Upper lobe of left lung (tissue), 6 donors: ENCODE measurements at regions not wholly inside any gene's neighbourhood (a gene's known extent, or its start where the extent isn't known, plus 50 kb on each side); places are given as distances from the start of the nearest gene placed in this dataset.

ENCODE experiments used
- ATAC-seq, 2 donors: fragments of 200-7000 bp; cut with Tn5 transposase; one replicate each; pipeline ENCODE4 v1.9.1; 2022; ENCODE audit warnings: mild to moderate bottlenecking in 2 of 2, moderate library complexity in 2 of 2; ENCODE audit not compliant: low FRiP score in 2 of 2
- DNase-seq, 2 donors: peaks; one replicate each; pipeline ENCODE4 v3.0.0-alpha.2; 2019 to 2020
- H3K27ac ChIP-seq, 4 donors: fragments of 200-600 bp; sonication (generic); one replicate each; pipeline ENCODE4 v1.5.1; 2016 to 2019
- H3K27me3 ChIP-seq, 4 donors: fragments of 200-600 bp; sonication (generic); one replicate each; pipeline ENCODE4 v1.5.1; 2017 to 2019
- H3K36me3 ChIP-seq, 4 donors: fragments of 200-600 bp; sonication (generic); one replicate each; pipeline ENCODE4 v1.5.1; 2016 to 2019
- H3K4me1 ChIP-seq, 4 donors: fragments of 200-600 bp; sonication (generic); one replicate each; pipeline ENCODE4 v1.5.1; 2018 to 2019
- H3K4me3 ChIP-seq, 4 donors: fragments of 200-600 bp; sonication (generic); one replicate each; pipeline ENCODE4 v1.5.1; 2017 to 2019; ENCODE audit warnings: mild to moderate bottlenecking in 2 of 4, moderate library complexity in 1 of 4
- H3K9me3 ChIP-seq, 4 donors: fragments of 200-600 bp; sonication (generic); one replicate each; pipeline ENCODE4 v1.5.1; 2018 to 2019
- EP300 ChIP-seq, 4 donors: sonication (generic); formaldehyde crosslinking; IDR thresholded peaks; one replicate each; pipeline ENCODE4 v1.5.1; 2017; ENCODE audit warnings: antibody characterized with exemption in 4 of 4, control low read depth in 2 of 4
- POLR2A ChIP-seq, 4 donors: fragments of 450-650 bp; IDR thresholded peaks; one replicate each; pipeline ENCODE4 v1.5.1; 2016 to 2017; ENCODE audit warnings: antibody characterized with exemption in 4 of 4, mild to moderate bottlenecking in 2 of 4
- POLR2AphosphoS5 ChIP-seq, 2 donors: sonication (generic); formaldehyde crosslinking; IDR thresholded peaks; one replicate each; pipeline ENCODE4 v1.5.1; 2017; ENCODE audit warnings: antibody characterized with exemption in 2 of 2
- WGBS, 2 donors: methylation state at CpG; one replicate each; pipeline ENCODE4 v1.1.5; 2017 to 2018; 5-methylcytosine and 5-hydroxymethylcytosine counted together
- TF ChIP-seq, protein P1 (sequence below), 6 experiments: fragments of 450-650 bp in 4 of 6; fragments of 200-600 bp in 2 of 6; sonication (generic) in 2 of 6; IDR thresholded peaks; one replicate each; pipeline ENCODE4 v1.5.1; 2016 to 2019; ENCODE audit warnings: antibody characterized with exemption in 6 of 6
- donor health status: DM: no; HTN: no; CAD: no; lungs with moderate emphysema.
- donor health status: DM: no; HTN: yes; CAD: no; lungs with severe emphysema.

GRCh38 chr10:2919016-2919415 is 148.3 kb upstream of the PFKP start:
- TF ChIP-seq POLR2AphosphoS5 (IDR thresholded peaks at IDR 0.05) (no peak), EP300 (IDR thresholded peaks at IDR 0.05) (no peak), POLR2A (IDR thresholded peaks at IDR 0.05) (no peak)
- TF ChIP-seq, protein P1, sequence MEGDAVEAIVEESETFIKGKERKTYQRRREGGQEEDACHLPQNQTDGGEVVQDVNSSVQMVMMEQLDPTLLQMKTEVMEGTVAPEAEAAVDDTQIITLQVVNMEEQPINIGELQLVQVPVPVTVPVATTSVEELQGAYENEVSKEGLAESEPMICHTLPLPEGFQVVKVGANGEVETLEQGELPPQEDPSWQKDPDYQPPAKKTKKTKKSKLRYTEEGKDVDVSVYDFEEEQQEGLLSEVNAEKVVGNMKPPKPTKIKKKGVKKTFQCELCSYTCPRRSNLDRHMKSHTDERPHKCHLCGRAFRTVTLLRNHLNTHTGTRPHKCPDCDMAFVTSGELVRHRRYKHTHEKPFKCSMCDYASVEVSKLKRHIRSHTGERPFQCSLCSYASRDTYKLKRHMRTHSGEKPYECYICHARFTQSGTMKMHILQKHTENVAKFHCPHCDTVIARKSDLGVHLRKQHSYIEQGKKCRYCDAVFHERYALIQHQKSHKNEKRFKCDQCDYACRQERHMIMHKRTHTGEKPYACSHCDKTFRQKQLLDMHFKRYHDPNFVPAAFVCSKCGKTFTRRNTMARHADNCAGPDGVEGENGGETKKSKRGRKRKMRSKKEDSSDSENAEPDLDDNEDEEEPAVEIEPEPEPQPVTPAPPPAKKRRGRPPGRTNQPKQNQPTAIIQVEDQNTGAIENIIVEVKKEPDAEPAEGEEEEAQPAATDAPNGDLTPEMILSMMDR (IDR thresholded peaks at IDR 0.05): no peak
- H3K9me3 ChIP-seq: no peaks in the 10 kb centered on the region
- H3K4me1 ChIP-seq: peaks cover 0 to 3% (median 0%) of the 10 kb centered on the region in 4 donors
- 82 to 90% methylated on average over 2 of the region's 2 CpGs for WGBS, 2 donors
- no peak overlapping the region for H3K4me3 ChIP-seq
- no peak for DNase-seq
- H3K27me3 ChIP-seq: no peaks in the 10 kb centered on the region
- no peak overlapping the region for H3K27ac ChIP-seq
- no peaks in the 10 kb centered on the region for H3K36me3 ChIP-seq
- no peak for ATAC-seq

GRCh38 chr10:2918489-2918888 is 148.9 kb upstream of the PFKP start:
- TF ChIP-seq, protein P1 (IDR thresholded peaks at IDR 0.05): no peak
- no peak for TF ChIP-seq POLR2A (IDR thresholded peaks at IDR 0.05)
- no peak for TF ChIP-seq EP300 (IDR thresholded peaks at IDR 0.05)
- no peak for TF ChIP-seq POLR2AphosphoS5 (IDR thresholded peaks at IDR 0.05)
- H3K27me3 ChIP-seq: no peaks in the 10 kb centered on the region
- DNase-seq (no peak), ATAC-seq (no peak)
- H3K4me3 ChIP-seq: no peak overlapping the region
- no peaks in the 10 kb centered on the region for H3K9me3 ChIP-seq
- peaks cover 0 to 4% (median 0%) of the 10 kb centered on the region in 4 donors for H3K4me1 ChIP-seq
- H3K36me3 ChIP-seq: no peaks in the 10 kb centered on the region
- no peak overlapping the region for H3K27ac ChIP-seq
- WGBS, 2 donors: 78 to 88% methylated on average over 1 of the region's 1 CpG

GRCh38 chr10:2917926-2918325 is 149.4 kb upstream of the PFKP start:
- no peaks in the 10 kb centered on the region for H3K27me3 ChIP-seq
- H3K9me3 ChIP-seq: no peaks in the 10 kb centered on the region
- H3K4me3 ChIP-seq: no peak overlapping the region
- WGBS, 2 donors: 75 to 80% methylated on average over 10 of the region's 10 CpGs
- TF ChIP-seq, protein P1 (IDR thresholded peaks at IDR 0.05): no peak
- TF ChIP-seq EP300 (IDR thresholded peaks at IDR 0.05) (no peak), POLR2A (IDR thresholded peaks at IDR 0.05) (no peak), POLR2AphosphoS5 (IDR thresholded peaks at IDR 0.05) (no peak)
- DNase-seq (no peak), ATAC-seq (no peak)
- peaks cover 0 to 6% (median 0%) of the 10 kb centered on the region in 4 donors for H3K4me1 ChIP-seq
- no peak overlapping the region for H3K27ac ChIP-seq
- H3K36me3 ChIP-seq: no peaks in the 10 kb centered on the region

DNA sequence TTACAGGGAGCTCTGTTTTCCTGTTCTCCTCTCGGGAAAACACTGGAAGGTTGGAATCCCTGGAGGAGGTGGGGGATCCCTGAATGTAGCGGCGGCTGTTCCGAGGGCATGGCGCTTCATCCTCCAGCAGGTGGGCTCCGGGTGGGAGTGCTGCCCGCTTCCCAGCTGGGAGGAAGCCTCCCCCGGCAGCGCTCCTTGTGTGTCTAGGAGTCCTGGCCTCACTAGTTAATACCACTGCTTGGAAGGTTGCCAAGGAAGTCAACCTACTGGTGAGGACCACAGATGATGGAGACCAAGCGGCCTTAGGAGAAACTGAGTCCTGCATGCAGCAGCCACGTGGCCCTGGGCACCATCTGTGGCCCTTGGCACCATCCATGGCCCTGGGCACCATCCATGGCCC is 151.9 kb upstream of the PFKP start:
- H3K4me1 ChIP-seq: peaks cover 0 to 4% (median 0%) of the 10 kb centered on the region in 4 donors
- 77 to 90% methylated on average over 4 to 11 of the region's 11 CpGs for WGBS, 2 donors

GRCh38 chr10:2914741-2915140 is 152.6 kb upstream of the PFKP start:
- TF ChIP-seq POLR2AphosphoS5 (IDR thresholded peaks at IDR 0.05) (no peak), POLR2A (IDR thresholded peaks at IDR 0.05) (no peak), EP300 (IDR thresholded peaks at IDR 0.05) (no peak)
- TF ChIP-seq, protein P1 (IDR thresholded peaks at IDR 0.05): no peak
- WGBS, 2 donors: 69 to 83% methylated on average over 5 of the region's 5 CpGs
- ATAC-seq (no peak), DNase-seq (no peak)
- peaks cover 0 to 4% (median 0%) of the 10 kb centered on the region in 4 donors for H3K4me1 ChIP-seq
- H3K27ac ChIP-seq: no peak overlapping the region
- H3K4me3 ChIP-seq: no peak overlapping the region
- no peaks in the 10 kb centered on the region for H3K36me3 ChIP-seq
- H3K9me3 ChIP-seq: no peaks in the 10 kb centered on the region
- no peaks in the 10 kb centered on the region for H3K27me3 ChIP-seq

More for the DNA sequence above, 151.9 kb upstream of the PFKP start:
- DNase-seq (no peak), ATAC-seq (peak; percentile 21 to 28)
- Histone ChIP-seq H3K36me3 (no peaks in the 10 kb centered on the region), H3K4me3 (no peak overlapping the region), H3K27me3 (no peaks in the 10 kb centered on the region), H3K27ac (no peak overlapping the region), H3K9me3 (no peaks in the 10 kb centered on the region)
- TF ChIP-seq EP300 (IDR thresholded peaks at IDR 0.05) (no peak), POLR2A (IDR thresholded peaks at IDR 0.05) (no peak), POLR2AphosphoS5 (IDR thresholded peaks at IDR 0.05) (no peak)
- TF ChIP-seq, protein P1 (IDR thresholded peaks at IDR 0.05): no peak
